ENCODE measurements at regions not wholly inside any gene's neighbourhood (a gene's known extent, or its start where the extent isn't known, plus 50 kb on each side); places are given as distances from the start of the nearest gene placed in this dataset.
"Not testable (repeated sequence)": the region's sequence is repeated elsewhere in the genome, so short reads cannot be mapped to it uniquely, and the experiment has no call there.

- Histone ChIP-seq H3K79me2 (ENCODE audit: low read length) (no peaks in the 10 kb centered on the region), H3K9ac (ENCODE audit: low read length) (no peak overlapping the region), H3K27me3 (ENCODE audit: low read depth, low read length) (no peaks in the 10 kb centered on the region), H3K4me2 (ENCODE audit: low read length) (no peak overlapping the region), H3K36me3 (replicated peaks; ENCODE audit: low read depth, low read length) (no peaks in the 10 kb centered on the region), H3K4me3 (ENCODE audit: low read length) (no peak overlapping the region), H3K9me3 (ENCODE audit: insufficient read depth, low read length) (no peaks in the 10 kb centered on the region), H3K27ac (ENCODE audit: low read length) (no peak overlapping the region), H3K4me1 (ENCODE audit: low read length) (no peaks in the 10 kb centered on the region), H4K20me1 (ENCODE audit: insufficient read depth, low read length) (no peaks in the 10 kb centered on the region), H2AFZ (ENCODE audit: low read depth, low read length) (no peak overlapping the region)
- TF ChIP-seq EZH2phosphoT487 (IDR thresholded peaks at IDR 0.05; ENCODE audit: low read depth) (no peak), CTCF (IDR thresholded peaks at IDR 0.05; ENCODE audit: low read depth, low read length) (no peak)
These were observed 66.9 kb upstream of the CPSF6 start for GRCh38 chr12:69172491-69172890.

- Histone ChIP-seq H3K4me2 (ENCODE audit: low read length) (no peak overlapping the region), H3K79me2 (ENCODE audit: low read length) (no peaks in the 10 kb centered on the region), H3K27ac (ENCODE audit: low read length) (no peak overlapping the region)
These were observed 66.0 kb upstream of the CPSF6 start for GRCh38 chr12:69173368-69173767.

DNA sequence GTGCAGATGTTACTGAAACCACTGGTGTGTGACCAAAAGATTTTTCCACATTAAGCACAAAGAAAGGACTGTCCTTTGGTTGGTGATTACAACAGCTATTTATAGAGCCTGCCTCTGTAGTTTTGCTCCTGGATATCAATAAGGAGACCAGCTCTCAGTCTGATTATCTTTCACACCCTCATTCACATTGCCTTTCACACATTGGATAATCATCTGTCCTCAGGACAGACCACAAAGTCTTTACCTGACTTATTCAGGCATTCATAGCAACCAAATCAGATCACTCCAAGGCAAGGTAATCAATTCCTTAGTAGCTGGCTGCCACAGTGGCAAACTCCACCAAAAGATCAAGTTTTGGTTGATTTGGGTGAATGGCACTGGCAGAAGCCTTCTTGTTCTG, 59.6 kb upstream of the CPSF6 start:
- Histone ChIP-seq H3K27ac (ENCODE audit: low read length) (no peak overlapping the region), H3K79me2 (ENCODE audit: low read length) (no peaks in the 10 kb centered on the region), H3K4me1 (ENCODE audit: low read length) (peaks cover 5% of the 10 kb centered on the region; the same call in 1 of the 2 replicates), H3K27me3 (ENCODE audit: low read depth, low read length) (no peaks in the 10 kb centered on the region), H3K4me3 (ENCODE audit: low read length) (no peak overlapping the region), H3K9me3 (ENCODE audit: insufficient read depth, low read length) (no peaks in the 10 kb centered on the region), H3K4me2 (ENCODE audit: low read length) (no peak overlapping the region), H3K9ac (ENCODE audit: low read length) (no peak overlapping the region), H4K20me1 (ENCODE audit: insufficient read depth, low read length) (no peaks in the 10 kb centered on the region), H3K36me3 (replicated peaks; ENCODE audit: low read depth, low read length) (no peaks in the 10 kb centered on the region), H2AFZ (ENCODE audit: low read depth, low read length) (no peak overlapping the region)
- TF ChIP-seq EZH2phosphoT487 (IDR thresholded peaks at IDR 0.05; ENCODE audit: low read depth) (no peak), CTCF (IDR thresholded peaks at IDR 0.05; ENCODE audit: low read depth, low read length) (no peak)

More at GRCh38 chr12:69173368-69173767, 66.0 kb upstream of the CPSF6 start:
- H3K4me1 ChIP-seq (ENCODE audit: low read length) = no peaks in the 10 kb centered on the region
- TF ChIP-seq EZH2phosphoT487 (IDR thresholded peaks at IDR 0.05; ENCODE audit: low read depth) (no peak), CTCF (IDR thresholded peaks at IDR 0.05; ENCODE audit: low read depth, low read length) (no peak)
- H2AFZ ChIP-seq (ENCODE audit: low read depth, low read length) = no peak overlapping the region
- H4K20me1 ChIP-seq (ENCODE audit: insufficient read depth, low read length) = no peaks in the 10 kb centered on the region
- H3K27me3 ChIP-seq (ENCODE audit: low read depth, low read length) = no peaks in the 10 kb centered on the region
- no peaks in the 10 kb centered on the region for H3K36me3 ChIP-seq (replicated peaks; ENCODE audit: low read depth, low read length)
- no peaks in the 10 kb centered on the region for H3K9me3 ChIP-seq (ENCODE audit: insufficient read depth, low read length)
- no peak overlapping the region for H3K9ac ChIP-seq (ENCODE audit: low read length)
- no peak overlapping the region for H3K4me3 ChIP-seq (ENCODE audit: low read length)

- H3K27me3 ChIP-seq (ENCODE audit: low read depth, low read length); H3K79me2 ChIP-seq (ENCODE audit: low read length); H3K36me3 ChIP-seq (replicated peaks; ENCODE audit: low read depth, low read length); H3K4me1 ChIP-seq (ENCODE audit: low read length); H3K4me3 ChIP-seq (ENCODE audit: low read length); H2AFZ ChIP-seq (ENCODE audit: low read depth, low read length); H3K4me2 ChIP-seq (ENCODE audit: low read length); H3K9ac ChIP-seq (ENCODE audit: low read length); H3K27ac ChIP-seq (ENCODE audit: low read length); H4K20me1 ChIP-seq (ENCODE audit: insufficient read depth, low read length): not testable (repeated sequence)
- H3K9me3 ChIP-seq (ENCODE audit: insufficient read depth, low read length) = peaks cover 22% of the 10 kb centered on the region; the same call in 1 of the 2 replicates
These were observed 51.8 kb upstream of the CPSF6 start for GRCh38 chr12:69187572-69187971.

Measured in OCI-LY3 (cell line).